Ovary (tissue), 7 donors: ENCODE measurements at regions not wholly inside any gene's neighbourhood (a gene's known extent, or its start where the extent isn't known, plus 50 kb on each side); places are given as distances from the start of the nearest gene placed in this dataset.

Experiments
- DNase-seq, 5 donors: peaks; one replicate each; pipeline ENCODE4 v3.0.0-alpha.2; 2019 to 2020
- H3K27ac ChIP-seq, 2 donors: fragments of 200-600 bp; one replicate each; pipeline versions ENCODE4 v1.5.1 to v1.8.0; 2019 to 2022
- H3K27me3 ChIP-seq: fragments of 200-600 bp; one replicate; pipeline ENCODE4 v1.8.0; 2022
- H3K36me3 ChIP-seq: fragments of 200-600 bp; sonication (generic); one replicate; pipeline ENCODE4 v1.5.1; 2019
- H3K4me1 ChIP-seq: one replicate; pipeline ENCODE4 v1.8.1; 2013; ENCODE audit warnings: mild to moderate bottlenecking, moderate library complexity; ENCODE audit not compliant: insufficient read depth
- H3K4me3 ChIP-seq: fragments of 200-600 bp; sonication (generic); one replicate; pipeline ENCODE4 v1.5.1; 2017
- H3K9me3 ChIP-seq, 2 donors: fragments of 200-600 bp in 1 of 2; sonication (generic) in 1 of 2; one replicate each; pipeline versions ENCODE4 v1.5.1 to v1.8.1; 2013 to 2019; ENCODE audit warnings: mild to moderate bottlenecking in 1 of 2, moderate library complexity in 1 of 2
- CTCF ChIP-seq, 3 donors: fragments of 450-650 bp in 2 of 3; fragments of 200-600 bp in 1 of 3; IDR thresholded peaks; one replicate each; pipeline versions ENCODE4 v1.5.1 to v1.8.0; 2016 to 2022; ENCODE audit warnings: antibody characterized with exemption in 3 of 3, mild to moderate bottlenecking in 1 of 3
- EP300 ChIP-seq: sonication (generic); formaldehyde crosslinking; IDR thresholded peaks from one replicate; pipeline ENCODE4 v1.6.1; 2017; ENCODE audit warnings: antibody characterized with exemption
- POLR2A ChIP-seq: fragments of 450-650 bp; IDR thresholded peaks from one replicate; pipeline ENCODE4 v1.6.1; 2017; ENCODE audit warnings: antibody characterized with exemption, mild to moderate bottlenecking, moderate library complexity
- WGBS, 3 donors: extraction: QIAGEN DNeasy Blood & Tissue Kit in 1 of 3; methylation state at CpG; one replicate each; pipeline versions ENCODE4 v1.1.5 to v1.1.7; 2013 to 2017; 5-methylcytosine and 5-hydroxymethylcytosine counted together
- intact Hi-C, 4 donors: fragments of 100-400 bp; cut with DNase I; formaldehyde crosslinking; loops; one replicate each; pipeline versions ENCODE4 v1.11.0 to v1.15.1; 2022 to 2023
- donor health status: DM: no; HTN: no; CAD: no; lungs with moderate emphysema.
- donor health status: DM: no; HTN: no; CAD: no.
- donor health status: Bipolar disorder and iron deficiency.
- donor health status: DM: no; HTN: no; CAD: no.
- donor health status: DM: yes; HTN: yes; CAD: no.

- intact Hi-C loops, result no loop called here
- Histone ChIP-seq H3K36me3 (no peaks in the 10 kb centered on the region), H3K4me1 (no peaks in the 10 kb centered on the region), H3K9me3 (no peaks in the 10 kb centered on the region), H3K4me3 (no peak overlapping the region), H3K27me3 (no peaks in the 10 kb centered on the region), H3K27ac (no peak overlapping the region)
- TF ChIP-seq CTCF (IDR thresholded peaks at IDR 0.05), result no peak
- no peak for TF ChIP-seq EP300
- no peak for TF ChIP-seq POLR2A
- DNase-seq, result no peak
- 42 to 55% (median 46%) methylated on average over 2 of the region's 2 CpGs for WGBS, 3 donors
Observed at GRCh38 chr17:73962308-73962707, 241.2 kb upstream of the RPL38 start.

GRCh38 chr17:73968680-73969079 is 234.8 kb upstream of the RPL38 start:
- H3K4me3 ChIP-seq, result no peak overlapping the region
- TF ChIP-seq POLR2A (no peak), EP300 (no peak), CTCF (IDR thresholded peaks at IDR 0.05) (no peak)
- no peaks in the 10 kb centered on the region for H3K27me3 ChIP-seq
- intact Hi-C loops, result no loop called here
- WGBS, 3 donors, result 80 to 88% (median 84%) methylated on average over 3 of the region's 3 CpGs
- DNase-seq, result no peak
- H3K4me1 ChIP-seq, result no peaks in the 10 kb centered on the region
- no peaks in the 10 kb centered on the region for H3K9me3 ChIP-seq
- H3K36me3 ChIP-seq, result no peaks in the 10 kb centered on the region
- no peak overlapping the region for H3K27ac ChIP-seq

DNA sequence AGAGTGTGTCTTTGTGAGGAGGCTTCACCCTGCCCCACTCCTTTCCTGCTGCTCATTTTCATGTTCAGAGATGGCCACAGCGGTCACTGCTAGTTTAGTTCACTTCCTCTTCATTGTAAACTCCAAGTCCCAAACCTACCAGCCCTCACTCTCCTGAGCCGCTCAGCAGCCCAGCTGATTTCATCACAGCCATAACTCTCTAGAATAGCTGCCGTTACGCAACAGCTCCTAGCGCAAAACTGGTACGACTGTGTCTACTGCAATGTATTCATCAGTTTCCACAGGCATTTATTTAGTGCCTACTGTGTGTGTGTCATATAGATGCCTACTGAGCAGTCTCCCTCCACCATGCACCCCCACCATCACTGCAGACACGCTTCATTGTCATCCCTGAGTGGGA is 233.5 kb upstream of the RPL38 start:
- H3K4me3 ChIP-seq, result no peak overlapping the region
- H3K9me3 ChIP-seq, result no peaks in the 10 kb centered on the region
- no peak for TF ChIP-seq EP300
- TF ChIP-seq POLR2A, result no peak
- TF ChIP-seq CTCF (IDR thresholded peaks at IDR 0.05), result no peak
- H3K4me1 ChIP-seq, result no peaks in the 10 kb centered on the region
- no peaks in the 10 kb centered on the region for H3K36me3 ChIP-seq
- DNase-seq, result no peak
- no peak overlapping the region for H3K27ac ChIP-seq
- H3K27me3 ChIP-seq, result no peaks in the 10 kb centered on the region
- intact Hi-C loops, result no loop called here
- WGBS, 3 donors, result 86 to 88% (median 87%) methylated on average over 7 of the region's 7 CpGs

DNA sequence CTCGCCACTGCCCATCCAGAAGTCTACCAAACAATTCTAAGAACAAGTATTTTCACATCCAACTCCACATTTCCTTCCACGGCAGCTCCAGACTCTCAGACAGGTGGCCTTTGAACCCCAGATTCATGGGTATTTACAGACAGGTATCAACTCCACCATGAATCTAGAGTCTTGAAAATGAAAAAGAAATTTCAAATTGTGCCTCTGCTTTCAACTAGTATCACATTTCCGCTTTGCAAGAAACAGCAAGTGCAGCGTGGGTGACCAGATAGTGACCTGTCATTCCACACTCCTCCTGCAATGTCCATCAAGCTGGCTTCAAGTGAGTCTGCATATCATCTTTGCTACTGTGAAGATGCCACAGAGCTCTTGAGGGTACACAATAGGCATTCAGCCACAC is 232.4 kb upstream of the RPL38 start:
- no peak for DNase-seq
- Histone ChIP-seq H3K9me3 (no peaks in the 10 kb centered on the region), H3K36me3 (no peaks in the 10 kb centered on the region), H3K27me3 (no peaks in the 10 kb centered on the region), H3K4me1 (no peaks in the 10 kb centered on the region), H3K27ac (no peak overlapping the region), H3K4me3 (no peak overlapping the region)
- intact Hi-C loops, result no loop called here
- 86 to 89% (median 89%) methylated on average over 4 of the region's 4 CpGs for WGBS, 3 donors
- TF ChIP-seq POLR2A, result no peak
- TF ChIP-seq EP300, result no peak
- no peak for TF ChIP-seq CTCF (IDR thresholded peaks at IDR 0.05)

GRCh38 chr17:73972056-73972455 is 231.4 kb upstream of the RPL38 start:
- H3K4me3 ChIP-seq, result no peak overlapping the region
- WGBS, 3 donors, result 91 to 94% (median 94%) methylated on average over 10 of the region's 10 CpGs
- intact Hi-C loops, result no loop called here
- TF ChIP-seq EP300, result no peak
- TF ChIP-seq POLR2A, result no peak
- TF ChIP-seq CTCF (IDR thresholded peaks at IDR 0.05), result no peak
- no peaks in the 10 kb centered on the region for H3K36me3 ChIP-seq
- H3K27me3 ChIP-seq, result no peaks in the 10 kb centered on the region
- no peak for DNase-seq
- H3K4me1 ChIP-seq, result no peaks in the 10 kb centered on the region
- no peaks in the 10 kb centered on the region for H3K9me3 ChIP-seq
- H3K27ac ChIP-seq, result no peak overlapping the region
